HepG2 (cell line): ENCODE measurements at regions not wholly inside any gene's neighbourhood (a gene's known extent, or its start where the extent isn't known, plus 50 kb on each side); places are given as distances from the start of the nearest gene placed in this dataset.
A peak's percentile ranks its signal among the peaks of the same experiment; 100 is the strongest.

Experiments used
- ATAC-seq: fragments of 200-7000 bp; cut with Tn5 transposase; 3 replicates; pipeline ENCODE4 v1.9.1; 2020; ENCODE audit warnings: mild to moderate bottlenecking, moderate library complexity
- BruUV-seq: library from RNA; stranded (reverse); fragments of 400-500 nt; replicated peaks from 2 replicates; lab custom pipeline; 2021; lab: Mats Ljungman, UMichigan
- CTCF ChIA-PET: fragments of 300-600 bp; formaldehyde crosslinking; extraction: SDS; loops from one replicate; lab custom pipeline; 2021; ENCODE audit warnings: low total read pairs, inconsistent platforms, low intra/inter-chr PET ratio; lab: Yijun Ruan, JAX
- POLR2A ChIA-PET: fragments of 350-600 bp; sonication (Branson Sonifier 250); formaldehyde crosslinking; loops from one replicate; lab custom pipeline; 2020; ENCODE audit warnings: antibody characterized with exemption, inconsistent platforms; lab: Yijun Ruan, JAX
- DNase-seq: peaks from one replicate; pipeline ENCODE4 v3.0.0-alpha.2; 2015; ENCODE audit warnings: low spot score
- FAIRE-seq: peaks from 3 replicates; lab custom pipeline; 2011; peaks lifted over from hg19 to GRCh38; lab: Jason Lieb, UNC
- H2AFZ ChIP-seq: one replicate; pipeline ENCODE4 v1.6.1; 2011; ENCODE audit warnings: low read length, inconsistent platforms
- H3K27ac ChIP-seq: fragments of 300-600 bp; 3 replicates; pipeline ENCODE4 v1.8.0; 2011; ENCODE audit warnings: mixed run types, mild to moderate bottlenecking, mixed read lengths, low read length, inconsistent platforms; ENCODE audit not compliant: insufficient read depth; ENCODE audit errors: extremely low read length
- H3K27me3 ChIP-seq, 2 experiments: fragments of 200-600 bp in 1 of 2; 2 replicates in 1 of 2; 3 replicates in 1 of 2; pipeline versions ENCODE4 v1.6.0 to v1.8.0; 2011; ENCODE audit warnings: low read length in 2 of 2, mild to moderate bottlenecking in 2 of 2, moderate library complexity in 2 of 2, inconsistent platforms in 1 of 2; ENCODE audit not compliant: insufficient read depth in 2 of 2, control insufficient read depth in 1 of 2
- H3K36me3 ChIP-seq, 2 experiments: fragments of 200-600 bp in 1 of 2; replicated peaks in 1 of 2; 2 replicates in 1 of 2; 3 replicates in 1 of 2; pipeline versions ENCODE4 v1.5.1 to v1.8.0; 2011; ENCODE audit warnings: low read length in 2 of 2, inconsistent platforms in 1 of 2; ENCODE audit not compliant: insufficient read depth in 2 of 2, control insufficient read depth in 1 of 2
- H3K4me1 ChIP-seq: 2 replicates; pipeline ENCODE4 v1.5.1; 2012; ENCODE audit warnings: low read length, inconsistent platforms; ENCODE audit not compliant: insufficient read depth
- H3K4me2 ChIP-seq: 2 replicates; pipeline ENCODE4 v1.6.0; 2011; ENCODE audit warnings: low read depth, low read length, inconsistent platforms
- H3K4me3 ChIP-seq, 3 experiments: fragments of 200-600 bp in 1 of 3; sonication (generic), shearing (Covaris generic) in 1 of 3; replicated peaks in 1 of 3; 2 replicates each; pipeline ENCODE4 v1.5.1; 2011 to 2016; ENCODE audit warnings: low read length in 3 of 3, inconsistent platforms in 2 of 3, low read depth in 2 of 3, mild to moderate bottlenecking in 2 of 3, control low read depth in 1 of 3, mixed read lengths in 1 of 3; ENCODE audit not compliant: insufficient read depth in 1 of 3
- H3K79me2 ChIP-seq: one replicate; pipeline ENCODE4 v1.6.1; 2011; ENCODE audit warnings: low read length, inconsistent platforms; ENCODE audit not compliant: insufficient read depth
- H3K9ac ChIP-seq: 2 replicates; pipeline ENCODE4 v1.6.0; 2011; ENCODE audit warnings: mild to moderate bottlenecking, low read depth, low read length, inconsistent platforms; ENCODE audit not compliant: insufficient read depth
- H3K9me3 ChIP-seq: 2 replicates; pipeline ENCODE4 v1.5.1; 2012; ENCODE audit warnings: mild to moderate bottlenecking, low read length
- H4K20me1 ChIP-seq: 2 replicates; pipeline ENCODE4 v1.6.0; 2011; ENCODE audit warnings: inconsistent platforms, mild to moderate bottlenecking, low read length, moderate library complexity; ENCODE audit not compliant: insufficient read depth
- CEBPB ChIP-seq: IDR thresholded peaks from 2 replicates; pipeline ENCODE4 v1.6.1; 2011; ENCODE audit warnings: low read depth, low read length, improper control_type of control experiment, borderline replicate concordance
- NAIF1 ChIP-seq: sonication (generic); formaldehyde crosslinking; IDR thresholded peaks from 2 replicates; pipeline ENCODE4 v1.5.0; 2020; ENCODE audit warnings: mild to moderate bottlenecking, missing genetic modification reagents, borderline replicate concordance
- PHF20 ChIP-seq: sonication (generic); formaldehyde crosslinking; IDR thresholded peaks from 2 replicates; pipeline ENCODE4 v1.5.0; 2020; ENCODE audit warnings: mild to moderate bottlenecking, missing genetic modification reagents
- ZBTB38 ChIP-seq: sonication (generic); formaldehyde crosslinking; IDR thresholded peaks from 2 replicates; pipeline ENCODE4 v1.5.1; 2020; ENCODE audit warnings: mild to moderate bottlenecking, missing genetic modification reagents
- ZNF772 ChIP-seq: sonication (generic); formaldehyde crosslinking; IDR thresholded peaks from 2 replicates; pipeline ENCODE4 v1.5.0; 2020; ENCODE audit warnings: mild to moderate bottlenecking, missing genetic modification reagents
- ZNF788 ChIP-seq: sonication (generic); formaldehyde crosslinking; IDR thresholded peaks from 2 replicates; pipeline ENCODE4 v1.5.0; 2020; ENCODE audit warnings: mild to moderate bottlenecking, missing genetic modification reagents, borderline replicate concordance
- WGBS: methylation state at CpG from one replicate; pipeline ENCODE4 v1.1.6; 2017; ENCODE audit warnings: low lambda C conversion rate; 5-methylcytosine and 5-hydroxymethylcytosine counted together
- in situ Hi-C: cut with HindIII; loops from 2 replicates; pipeline ENCODE4 v1.10.0; 2017; ENCODE audit warnings: low pct_unique_long_range_greater_than_20kb; ENCODE audit not compliant: extremely low pct_ligation_motif_present
- intact Hi-C: fragments of 100-400 bp; cut with micrococcal nuclease; formaldehyde crosslinking; loops from one replicate; pipeline ENCODE4 v1.10.0; 2022; ENCODE audit not compliant: unreplicated experiment

DNA sequence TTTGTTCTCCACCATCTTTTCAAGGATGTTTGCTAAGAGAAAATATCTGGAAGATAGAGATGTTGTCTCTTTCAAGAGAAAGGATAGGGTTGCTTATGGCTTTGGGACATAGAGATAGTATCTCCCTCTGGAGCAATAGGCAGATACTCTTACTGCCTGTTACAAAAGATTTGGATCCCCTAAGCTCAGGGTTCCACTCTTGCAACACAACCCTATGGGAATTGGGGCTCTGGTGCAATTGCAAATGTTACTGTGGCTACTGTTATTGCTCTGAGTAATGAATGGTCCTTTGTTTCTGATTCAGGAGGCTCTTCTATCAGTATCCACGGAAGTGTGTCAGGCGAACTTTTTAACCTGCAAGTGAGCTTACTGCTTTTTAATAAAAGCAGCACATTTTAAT is 88.8 kb downstream of the GPR85 start:
- H3K79me2 ChIP-seq = no peaks in the 10 kb centered on the region
- no peaks in the 10 kb centered on the region for H3K36me3 ChIP-seq
- H3K27me3 ChIP-seq = no peaks in the 10 kb centered on the region
- no peaks in the 10 kb centered on the region for H4K20me1 ChIP-seq
- CTCF ChIA-PET = no interaction called here
- peak; percentile 30 for DNase-seq
- no peaks in the 10 kb centered on the region for H3K4me1 ChIP-seq
- H3K27ac ChIP-seq = no peak overlapping the region
- in situ Hi-C loops (no loop called here), intact Hi-C loops (no loop called here)
- no peak for ATAC-seq
- no peak for FAIRE-seq
- H2AFZ ChIP-seq = no peak overlapping the region
- TF ChIP-seq ZBTB38 (CRISPR knock-in tag) (no peak), CEBPB (peak; percentile 63; the same call in 1 of the 2 replicates)
- WGBS = 8% methylated on average over 2 of the region's 2 CpGs
- H3K4me3 ChIP-seq = no peak overlapping the region
- no peak overlapping the region for H3K4me2 ChIP-seq
- no peak overlapping the region for H3K9ac ChIP-seq
- POLR2A ChIA-PET = no interaction called here
- H3K9me3 ChIP-seq = no peaks in the 10 kb centered on the region
- BruUV-seq = no TSS peak

- Histone ChIP-seq H2AFZ (no peak overlapping the region), H3K9me3 (no peaks in the 10 kb centered on the region), H3K79me2 (no peaks in the 10 kb centered on the region), H3K4me1 (no peaks in the 10 kb centered on the region), H3K36me3 (no peaks in the 10 kb centered on the region), H3K4me3 (no peak overlapping the region), H3K9ac (no peak overlapping the region), H3K27ac (no peak overlapping the region), H4K20me1 (no peaks in the 10 kb centered on the region), H3K4me2 (no peak overlapping the region), H3K27me3 (no peaks in the 10 kb centered on the region)
- CTCF ChIA-PET = no interaction called here
- no TSS peak for BruUV-seq
- FAIRE-seq (no peak), ATAC-seq (no peak), DNase-seq (no peak)
- POLR2A ChIA-PET = no interaction called here
- in situ Hi-C loops (no loop called here), intact Hi-C loops (no loop called here)
- WGBS = 2% methylated on average over 2 of the region's 2 CpGs
- TF ChIP-seq ZNF772 (CRISPR knock-in tag) = no peak
- TF ChIP-seq PHF20 (CRISPR knock-in tag) = no peak
- no peak for TF ChIP-seq ZNF788 (CRISPR knock-in tag)
- TF ChIP-seq NAIF1 = no peak
Measured at GRCh38 chr7:112996331-112996871, 90.2 kb downstream of the GPR85 start.
